Left ventricle myocardium inferior (tissue), 1 donor: ENCODE measurements at regions not wholly inside any gene's neighbourhood (a gene's known extent, or its start where the extent isn't known, plus 50 kb on each side); places are given as distances from the start of the nearest gene placed in this dataset.

Experiments
- DNase-seq: peaks from one replicate; pipeline ENCODE4 v3.0.0-alpha.2; 2020
- H3K27ac ChIP-seq: fragments of 200-600 bp; replicated peaks from 2 replicates; pipeline ENCODE4 v1.8.0; 2021
- H3K27me3 ChIP-seq: fragments of 200-600 bp; 2 replicates; pipeline ENCODE4 v1.8.0; 2021; ENCODE audit warnings: low read depth
- H3K36me3 ChIP-seq: fragments of 200-600 bp; 2 replicates; pipeline ENCODE4 v1.8.0; 2021
- H3K4me1 ChIP-seq: fragments of 200-600 bp; 2 replicates; pipeline ENCODE4 v1.8.0; 2021
- H3K4me3 ChIP-seq: fragments of 200-600 bp; 2 replicates; pipeline ENCODE4 v1.8.0; 2021; ENCODE audit warnings: mild to moderate bottlenecking, moderate library complexity
- H3K9me3 ChIP-seq: fragments of 200-600 bp; replicated peaks from 2 replicates; pipeline ENCODE4 v1.8.0; 2021
- CTCF ChIP-seq: fragments of 200-600 bp; IDR thresholded peaks from 2 replicates; pipeline ENCODE4 v1.8.0; 2021; ENCODE audit warnings: antibody characterized with exemption, mild to moderate bottlenecking, borderline replicate concordance
- intact Hi-C: fragments of 100-400 bp; cut with micrococcal nuclease; formaldehyde crosslinking; loops from one replicate; pipeline ENCODE4 v1.11.0; 2022
- donor health status: DM: no; HTN: yes; CAD: no; lungs with severe emphysema.

DNA sequence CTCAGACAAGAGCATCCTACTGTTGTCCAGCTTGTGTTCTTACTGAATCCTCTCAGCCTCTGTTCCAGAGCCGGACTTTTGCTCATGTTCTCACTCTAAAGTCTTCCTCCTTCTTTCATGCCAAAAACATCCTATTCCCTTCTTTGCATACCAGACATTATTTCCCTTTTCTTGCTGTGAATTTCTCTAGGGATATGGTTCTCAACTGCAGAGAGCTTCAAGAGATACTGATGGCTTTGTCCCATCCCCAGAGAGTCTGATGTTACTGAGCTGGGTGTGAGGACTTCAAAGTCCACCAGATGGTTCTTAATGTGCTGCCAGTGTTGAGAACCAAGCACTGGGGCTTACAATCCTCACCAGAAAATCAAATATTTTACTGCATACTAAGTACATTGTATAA lies 98.6 kb upstream of the FER start:
- Histone ChIP-seq H3K4me3 (no peak overlapping the region), H3K9me3 (peaks cover 11% of the 10 kb centered on the region), H3K27me3 (no peaks in the 10 kb centered on the region), H3K36me3 (no peaks in the 10 kb centered on the region), H3K4me1 (peaks cover 5% of the 10 kb centered on the region), H3K27ac (no peak overlapping the region)
- intact Hi-C loops = no loop called here
- no peak for DNase-seq
- no peak for TF ChIP-seq CTCF

DNA sequence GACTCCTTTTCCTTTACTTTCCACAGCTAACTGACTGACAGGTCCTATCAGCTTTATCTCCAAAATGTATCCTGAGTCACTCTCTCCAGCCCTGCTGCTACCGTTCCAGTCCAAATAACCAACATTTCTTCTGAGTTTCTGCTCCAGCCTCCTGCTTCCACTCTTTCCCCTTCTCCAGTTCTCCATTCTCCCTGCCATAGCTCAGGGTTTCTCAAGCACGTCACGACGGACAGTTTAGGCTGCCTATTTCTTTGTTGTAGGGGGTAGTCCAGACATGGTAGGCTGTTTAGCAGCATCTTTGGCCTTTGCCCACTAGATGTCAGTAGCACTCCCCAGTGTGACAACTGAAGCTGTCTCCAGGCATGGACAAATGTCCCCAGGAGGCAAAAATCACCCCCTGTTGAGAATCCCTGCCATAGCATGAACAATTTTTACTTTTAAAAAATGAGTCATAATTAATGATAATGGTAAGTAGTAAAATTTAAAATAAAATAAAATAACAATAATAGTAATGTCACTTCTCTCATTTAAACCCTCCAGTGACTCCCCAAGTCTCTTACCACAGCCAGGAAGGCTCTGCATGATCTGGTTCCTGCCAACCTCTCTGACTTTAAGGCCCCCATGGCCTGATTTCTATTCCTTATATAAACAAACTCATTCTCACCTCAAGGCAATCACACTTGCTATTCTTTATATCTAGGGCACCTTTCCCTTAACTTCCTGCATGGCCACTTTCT lies 105.4 kb upstream of the FER start:
- no peak overlapping the region for H3K27ac ChIP-seq
- H3K36me3 ChIP-seq = no peaks in the 10 kb centered on the region
- peak overlapping the region; percentile 30 for H3K4me3 ChIP-seq
- TF ChIP-seq CTCF = peak; percentile 89
- intact Hi-C loops = no loop called here
- H3K4me1 ChIP-seq = peaks cover 8% of the 10 kb centered on the region
- H3K27me3 ChIP-seq = no peaks in the 10 kb centered on the region
- no peak for DNase-seq
- peaks cover 4% of the 10 kb centered on the region for H3K9me3 ChIP-seq

GRCh38 chr5:108641596-108641995 lies 106.1 kb upstream of the FER start:
- no peaks in the 10 kb centered on the region for H3K9me3 ChIP-seq
- H3K36me3 ChIP-seq = no peaks in the 10 kb centered on the region
- no peak overlapping the region for H3K4me3 ChIP-seq
- peaks cover 8% of the 10 kb centered on the region for H3K4me1 ChIP-seq
- no peak for TF ChIP-seq CTCF
- no peak overlapping the region for H3K27ac ChIP-seq
- intact Hi-C loops = no loop called here
- no peaks in the 10 kb centered on the region for H3K27me3 ChIP-seq
- no peak for DNase-seq

DNA sequence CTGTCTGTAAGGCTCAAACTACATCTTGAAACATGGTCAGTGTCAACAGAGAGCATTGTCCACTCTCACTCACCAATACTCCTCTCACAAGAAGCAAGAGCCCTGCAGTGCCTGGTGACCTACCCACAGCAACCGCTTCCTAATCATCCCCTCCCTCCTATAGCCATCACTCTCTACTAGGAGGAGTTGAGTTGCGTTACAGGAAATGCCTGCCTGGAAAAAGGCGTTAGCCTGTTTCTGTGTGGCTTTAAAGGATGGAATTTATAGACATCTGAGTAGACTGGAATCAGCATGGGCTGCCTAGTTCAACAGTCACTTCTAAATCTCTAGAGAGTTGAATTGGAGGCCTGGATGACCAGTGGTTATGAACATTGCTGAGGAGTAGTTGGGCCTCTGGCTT lies 108.3 kb upstream of the FER start:
- no peaks in the 10 kb centered on the region for H3K9me3 ChIP-seq
- no peak overlapping the region for H3K4me3 ChIP-seq
- no peaks in the 10 kb centered on the region for H3K36me3 ChIP-seq
- peaks cover 8% of the 10 kb centered on the region for H3K4me1 ChIP-seq
- no peak for DNase-seq
- H3K27me3 ChIP-seq = no peaks in the 10 kb centered on the region
- intact Hi-C loops = no loop called here
- H3K27ac ChIP-seq = no peak overlapping the region
- TF ChIP-seq CTCF = no peak

GRCh38 chr5:108638021-108638420 lies 109.7 kb upstream of the FER start:
- Histone ChIP-seq H3K9me3 (no peaks in the 10 kb centered on the region), H3K36me3 (no peaks in the 10 kb centered on the region), H3K27me3 (no peaks in the 10 kb centered on the region), H3K27ac (no peak overlapping the region), H3K4me3 (no peak overlapping the region), H3K4me1 (peaks cover 12% of the 10 kb centered on the region)
- no peak for DNase-seq
- no peak for TF ChIP-seq CTCF
- intact Hi-C loops = no loop called here
